ENCODE measurements at regions not wholly inside any gene's neighbourhood (a gene's known extent, or its start where the extent isn't known, plus 50 kb on each side); places are given as distances from the start of the nearest gene placed in this dataset.

GRCh38 chr6:163764565-163764964, 350.0 kb downstream of the QKI start:
- TF ChIP-seq EP300 (IDR thresholded peaks at IDR 0.05), result no peak
- TF ChIP-seq CTCF (IDR thresholded peaks at IDR 0.05), result no peak
- no peak for TF ChIP-seq POLR2A (IDR thresholded peaks at IDR 0.05)

Measured in tibial nerve (tissue), 4 donors.